B cell (primary cell): ENCODE measurements at regions not wholly inside any gene's neighbourhood (a gene's known extent, or its start where the extent isn't known, plus 50 kb on each side); places are given as distances from the start of the nearest gene placed in this dataset.

Source experiments
- ATAC-seq: fragments of 200-7000 bp; cut with Tn5 transposase; one replicate; pipeline ENCODE4 v1.10.0; 2021; ENCODE audit warnings: low read depth, mild to moderate bottlenecking, moderate number of reproducible peaks, moderate library complexity
- CTCF ChIA-PET: fragments of 350-600 bp; sonication (Branson Sonifier 250); formaldehyde crosslinking; loops from one replicate; lab custom pipeline; 2021; ENCODE audit warnings: antibody characterized with exemption, inconsistent platforms; lab: Charles Lee
- POLR2A ChIA-PET: fragments of 350-600 bp; sonication (Branson Sonifier 250); formaldehyde crosslinking; loops from one replicate; lab custom pipeline; 2021; ENCODE audit warnings: antibody characterized with exemption; lab: Charles Lee
- DNase-seq: peaks from one replicate; pipeline ENCODE4 v3.0.0; 2013
- H2AFZ ChIP-seq: 2 replicates; pipeline ENCODE4 v1.6.1; 2012; ENCODE audit warnings: mild to moderate bottlenecking, low read depth, low read length; ENCODE audit not compliant: insufficient read depth, poor library complexity, severe bottlenecking
- H3K27ac ChIP-seq, 2 donors: 1 replicate in 1 of 2; 2 replicates in 1 of 2; pipeline ENCODE4 v1.5.1; 2012 to 2013; ENCODE audit warnings: low read length in 2 of 2, mild to moderate bottlenecking in 2 of 2, moderate library complexity in 1 of 2
- H3K27me3 ChIP-seq, 4 experiments: fragments of 200-600 bp in 1 of 4; sonication (generic) in 1 of 4; replicated peaks in 1 of 4; 1 replicate in 2 of 4; 2 replicates in 2 of 4; pipeline versions ENCODE4 v1.6.1 to v1.7.0; 2013 to 2016; ENCODE audit warnings: low read length in 3 of 4, mild to moderate bottlenecking in 2 of 4, mixed read lengths in 1 of 4, moderate library complexity in 1 of 4; ENCODE audit not compliant: insufficient read depth in 4 of 4, control insufficient read depth in 3 of 4; ENCODE audit errors: control extremely low read depth in 1 of 4
- H3K36me3 ChIP-seq, 2 experiments: replicated peaks in 1 of 2; 1 replicate in 1 of 2; 2 replicates in 1 of 2; pipeline versions ENCODE4 v1.6.1 to v1.7.1; 2013; ENCODE audit warnings: low read length in 1 of 2; ENCODE audit not compliant: insufficient read depth in 2 of 2, control insufficient read depth in 1 of 2; ENCODE audit errors: control extremely low read depth in 1 of 2, extremely low read depth in 1 of 2
- H3K4me1 ChIP-seq, 2 donors: fragments of 200-600 bp in 1 of 2; sonication (generic) in 1 of 2; 1 replicate in 1 of 2; 2 replicates in 1 of 2; pipeline versions ENCODE4 v1.5.1 to v1.6.1; 2013 to 2017; ENCODE audit warnings: low read length in 2 of 2; ENCODE audit not compliant: control insufficient read depth in 2 of 2, insufficient read depth in 2 of 2
- H3K4me2 ChIP-seq: replicated peaks from 2 replicates; pipeline ENCODE3; 2012; ENCODE audit warnings: mild to moderate bottlenecking, low read depth, low read length; ENCODE audit not compliant: poor library complexity, severe bottlenecking
- H3K4me3 ChIP-seq, 5 experiments: fragments of 200-600 bp in 1 of 5; sonication (generic) in 1 of 5; 1 replicate in 3 of 5; 2 replicates in 2 of 5; pipeline versions ENCODE4 v1.5.1 to v1.7.0; 2011 to 2016; ENCODE audit warnings: low read length in 4 of 5, mild to moderate bottlenecking in 4 of 5, low read depth in 2 of 5, control low read depth in 1 of 5, moderate library complexity in 1 of 5; ENCODE audit not compliant: insufficient read depth in 1 of 5; ENCODE audit errors: control extremely low read depth in 1 of 5, extremely low read depth in 1 of 5
- H3K79me2 ChIP-seq: fragments of 200-600 bp; sonication (generic); one replicate; pipeline ENCODE4 v1.6.0; 2016; ENCODE audit warnings: low read length; ENCODE audit not compliant: control insufficient read depth, insufficient read depth
- H3K9ac ChIP-seq: fragments of 200-600 bp; sonication (generic); 2 replicates; pipeline ENCODE4 v1.6.1; 2017; ENCODE audit warnings: mild to moderate bottlenecking, low read length, moderate library complexity
- H3K9me3 ChIP-seq, 3 donors: one replicate each; pipeline versions ENCODE4 v1.6.1 to v1.7.1; 2013; ENCODE audit warnings: low read length in 2 of 3; ENCODE audit not compliant: control insufficient read depth in 2 of 3, insufficient read depth in 1 of 3; ENCODE audit errors: control extremely low read depth in 1 of 3
- H4K20me1 ChIP-seq: 2 replicates; pipeline ENCODE4 v1.6.0; 2012; ENCODE audit warnings: mild to moderate bottlenecking, low read length; ENCODE audit not compliant: insufficient read depth, control insufficient read depth, poor library complexity, severe bottlenecking
- H3K27ac Mint-ChIP-seq: one replicate; pipeline ENCODE4 v1.8.0; 2021; ENCODE audit warnings: mixed read lengths
- H3K27me3 Mint-ChIP-seq: one replicate; pipeline ENCODE4 v1.8.0; 2021; ENCODE audit warnings: mixed read lengths
- H3K4me1 Mint-ChIP-seq: one replicate; pipeline ENCODE4 v1.8.0; 2021; ENCODE audit warnings: mixed read lengths
- H3K4me3 Mint-ChIP-seq: one replicate; pipeline ENCODE4 v1.8.0; 2021; ENCODE audit warnings: mixed read lengths
- H3K9me3 Mint-ChIP-seq: one replicate; pipeline ENCODE4 v1.8.0; 2022; ENCODE audit warnings: mixed read lengths; ENCODE audit not compliant: insufficient read depth
- CTCF ChIP-seq: fragments of 200-600 bp; IDR thresholded peaks from one replicate; pipeline ENCODE4 v1.8.0; 2022; ENCODE audit warnings: antibody characterized with exemption, mild to moderate bottlenecking
- EZH2 ChIP-seq: IDR thresholded peaks from 2 replicates; pipeline ENCODE4 v1.6.1; 2012; ENCODE audit warnings: borderline replicate concordance, low read depth, mild to moderate bottlenecking, moderate library complexity, low read length; ENCODE audit not compliant: insufficient read depth, poor library complexity, severe bottlenecking
- WGBS: methylation state at CpG from one replicate; pipeline ENCODE4 v1.1.5; 2013; ENCODE audit warnings: missing lambda C conversion rate; ENCODE audit not compliant: insufficient coverage; 5-methylcytosine and 5-hydroxymethylcytosine counted together
- intact Hi-C: fragments of 100-400 bp; cut with micrococcal nuclease; formaldehyde crosslinking; loops from one replicate; pipeline ENCODE4 v1.10.0; 2022

DNA sequence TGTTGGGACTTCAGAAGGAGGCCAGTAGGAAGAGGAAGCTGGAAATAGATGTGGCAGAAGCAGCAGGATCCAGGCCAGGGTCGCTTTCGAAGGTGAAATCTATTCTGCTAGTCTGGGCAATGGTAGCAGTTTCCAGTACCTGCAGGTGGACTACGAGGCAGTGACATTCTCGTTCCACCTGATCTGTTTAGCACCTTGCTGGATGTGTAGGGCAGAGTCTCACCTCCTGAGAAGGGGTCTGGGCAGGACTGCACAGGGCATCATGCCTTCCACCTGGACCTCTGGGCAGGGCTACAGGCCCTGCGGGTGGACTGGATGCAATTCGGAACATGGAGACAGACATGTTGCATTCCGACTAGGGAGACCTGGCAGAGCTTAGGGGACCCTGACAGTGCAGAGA, 254.8 kb upstream of the ZNF32 start:
- Histone ChIP-seq H3K4me1 (no peaks in the 10 kb centered on the region), H3K4me2 (no peak overlapping the region), H3K9me3 (peaks cover 0 to 10% (median 0%) of the 10 kb centered on the region in 3 donors), H3K9ac (no peak overlapping the region), H3K79me2 (no peaks in the 10 kb centered on the region), H3K36me3 (no peaks in the 10 kb centered on the region), H3K27ac (no peak overlapping the region), H3K27me3 (peaks cover 0 to 3% (median 0%) of the 10 kb centered on the region in 4 experiments), H2AFZ (no peak overlapping the region), H4K20me1 (no peaks in the 10 kb centered on the region), H3K4me3 (no peak overlapping the region)
- DNase-seq (no peak), ATAC-seq (no peak)
- Mint-ChIP-seq H3K4me1 (no peaks in the 10 kb centered on the region), H3K27ac (no peak overlapping the region), H3K27me3 (no peaks in the 10 kb centered on the region), H3K9me3 (no peaks in the 10 kb centered on the region), H3K4me3 (no peak overlapping the region)
- TF ChIP-seq CTCF (no peak), EZH2 (no peak)
- intact Hi-C loops, result no loop called here
- CTCF ChIA-PET, result no interaction called here
- POLR2A ChIA-PET, result no interaction called here
- 96% methylated on average over 7 of the region's 7 CpGs for WGBS

- no peaks in the 10 kb centered on the region for H3K9me3 Mint-ChIP-seq
These were observed 254.2 kb upstream of the ZNF32 start for GRCh38 chr10:43902842-43903241.

More at GRCh38 chr10:43902842-43903241, 254.2 kb upstream of the ZNF32 start:
- no peaks in the 10 kb centered on the region for H3K4me1 Mint-ChIP-seq
- CTCF ChIA-PET, result no interaction called here
- Histone ChIP-seq H3K4me3 (no peak overlapping the region), H3K4me1 (no peaks in the 10 kb centered on the region), H3K79me2 (no peaks in the 10 kb centered on the region), H3K9ac (no peak overlapping the region), H3K4me2 (no peak overlapping the region), H2AFZ (no peak overlapping the region), H4K20me1 (no peaks in the 10 kb centered on the region), H3K36me3 (no peaks in the 10 kb centered on the region), H3K27me3 (peaks cover 0 to 3% (median 0%) of the 10 kb centered on the region in 4 experiments), H3K9me3 (peaks cover 0 to 10% (median 0%) of the 10 kb centered on the region in 3 donors), H3K27ac (no peak overlapping the region)
- H3K27ac Mint-ChIP-seq, result no peak overlapping the region
- intact Hi-C loops, result no loop called here
- POLR2A ChIA-PET, result no interaction called here
- DNase-seq (no peak), ATAC-seq (no peak)
- TF ChIP-seq EZH2, result no peak
- no peak for TF ChIP-seq CTCF
- H3K4me3 Mint-ChIP-seq, result no peak overlapping the region
- WGBS, result 96% methylated on average over 4 of the region's 4 CpGs
- no peaks in the 10 kb centered on the region for H3K27me3 Mint-ChIP-seq
